Limb (tissue), 2 donors: ENCODE measurements at regions not wholly inside any gene's neighbourhood (a gene's known extent, or its start where the extent isn't known, plus 50 kb on each side); places are given as distances from the start of the nearest gene placed in this dataset.

ENCODE experiments used
- DNase-seq, 2 donors: peaks; one replicate each; pipeline ENCODE4 v3.0.0-alpha.2; 2016; ENCODE audit errors: extremely low spot score in 2 of 2

GRCh38 chr2:163459986-163460385 lies 275.8 kb downstream of the FIGN start:
- DNase-seq: no peak

GRCh38 chr2:163456953-163457743 lies 278.7 kb downstream of the FIGN start:
- DNase-seq: no peak

- DNase-seq: no peak
Measured at GRCh38 chr2:163455815-163456214, 280.0 kb downstream of the FIGN start.

GRCh38 chr2:163453920-163454319 lies 281.9 kb downstream of the FIGN start:
- DNase-seq: no peak

GRCh38 chr2:163441603-163442002 lies 294.2 kb downstream of the FIGN start:
- DNase-seq: no peak

- no peak for DNase-seq
Measured at GRCh38 chr2:163436963-163437362, 298.8 kb downstream of the FIGN start.

GRCh38 chr2:163428187-163428586 lies 307.6 kb downstream of the FIGN start:
- no peak for DNase-seq

GRCh38 chr2:163420604-163421003 lies 315.2 kb downstream of the FIGN start:
- no peak for DNase-seq

- DNase-seq: no peak
Measured at GRCh38 chr2:163419000-163419830, 316.6 kb downstream of the FIGN start.

- DNase-seq: no peak
Measured at GRCh38 chr2:163417596-163418337, 318.0 kb downstream of the FIGN start.

- no peak for DNase-seq
Measured at GRCh38 chr2:163414121-163414520, 321.7 kb downstream of the FIGN start.

GRCh38 chr2:163407296-163407695 lies 328.5 kb downstream of the FIGN start:
- no peak for DNase-seq

GRCh38 chr2:163405298-163405697 lies 330.5 kb downstream of the FIGN start:
- no peak for DNase-seq

- no peak for DNase-seq
Measured at GRCh38 chr2:163401481-163401880, 334.3 kb downstream of the FIGN start.

- DNase-seq: no peak
Measured at GRCh38 chr2:163397451-163397850, 338.4 kb downstream of the FIGN start.

- DNase-seq: no peak
Measured at GRCh38 chr2:163395602-163396001, 340.2 kb downstream of the FIGN start.

- no peak for DNase-seq
Measured at GRCh38 chr2:163389838-163390237, 346.0 kb downstream of the FIGN start.

GRCh38 chr2:163375472-163375871 lies 360.3 kb downstream of the FIGN start:
- no peak for DNase-seq

- DNase-seq: no peak
Measured at GRCh38 chr2:163375070-163375469, 360.7 kb downstream of the FIGN start.

- DNase-seq: no peak
Measured at GRCh38 chr2:163374282-163374681, 361.5 kb downstream of the FIGN start.

GRCh38 chr2:163373496-163373895 lies 362.3 kb downstream of the FIGN start:
- DNase-seq: no peak
